Fibroblast of villous mesenchyme (primary cell): ENCODE measurements at regions not wholly inside any gene's neighbourhood (a gene's known extent, or its start where the extent isn't known, plus 50 kb on each side); places are given as distances from the start of the nearest gene placed in this dataset.

Experiments
- DNase-seq: peaks from one replicate; pipeline ENCODE4 v3.0.0-alpha.2; 2010; ENCODE audit warnings: low read depth
- H3K4me3 ChIP-seq: 2 replicates; pipeline ENCODE4 v1.5.1; 2011; ENCODE audit warnings: low read depth, mild to moderate bottlenecking, low read length
- TF ChIP-seq, protein P1 (sequence below): IDR thresholded peaks from 2 replicates; pipeline ENCODE4 v1.5.1; 2012; ENCODE audit warnings: low read depth, mild to moderate bottlenecking, low read length; ENCODE audit not compliant: insufficient read depth

DNA sequence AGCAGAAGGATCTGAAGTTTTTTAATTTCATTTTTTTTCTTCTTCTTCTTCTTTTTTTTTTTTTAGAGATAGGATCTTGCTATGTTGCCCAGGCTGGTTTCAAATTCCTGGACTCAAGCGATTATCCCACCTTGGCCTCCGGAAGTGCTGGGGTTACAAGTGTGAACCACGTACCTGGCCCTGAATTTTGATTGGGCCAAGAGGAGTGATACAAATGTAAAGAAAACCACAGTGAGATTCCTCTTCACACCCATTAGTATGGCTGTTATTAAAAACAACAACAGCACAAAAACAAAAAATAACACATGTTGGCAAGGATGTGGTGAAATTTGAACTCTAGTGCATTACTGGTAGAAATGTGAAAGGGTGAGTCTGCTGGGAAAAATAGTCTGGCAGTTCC, 79.1 kb downstream of the KLF4 start:
- no peak for DNase-seq
- TF ChIP-seq, protein P1, sequence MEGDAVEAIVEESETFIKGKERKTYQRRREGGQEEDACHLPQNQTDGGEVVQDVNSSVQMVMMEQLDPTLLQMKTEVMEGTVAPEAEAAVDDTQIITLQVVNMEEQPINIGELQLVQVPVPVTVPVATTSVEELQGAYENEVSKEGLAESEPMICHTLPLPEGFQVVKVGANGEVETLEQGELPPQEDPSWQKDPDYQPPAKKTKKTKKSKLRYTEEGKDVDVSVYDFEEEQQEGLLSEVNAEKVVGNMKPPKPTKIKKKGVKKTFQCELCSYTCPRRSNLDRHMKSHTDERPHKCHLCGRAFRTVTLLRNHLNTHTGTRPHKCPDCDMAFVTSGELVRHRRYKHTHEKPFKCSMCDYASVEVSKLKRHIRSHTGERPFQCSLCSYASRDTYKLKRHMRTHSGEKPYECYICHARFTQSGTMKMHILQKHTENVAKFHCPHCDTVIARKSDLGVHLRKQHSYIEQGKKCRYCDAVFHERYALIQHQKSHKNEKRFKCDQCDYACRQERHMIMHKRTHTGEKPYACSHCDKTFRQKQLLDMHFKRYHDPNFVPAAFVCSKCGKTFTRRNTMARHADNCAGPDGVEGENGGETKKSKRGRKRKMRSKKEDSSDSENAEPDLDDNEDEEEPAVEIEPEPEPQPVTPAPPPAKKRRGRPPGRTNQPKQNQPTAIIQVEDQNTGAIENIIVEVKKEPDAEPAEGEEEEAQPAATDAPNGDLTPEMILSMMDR = no peak
- no peak overlapping the region for H3K4me3 ChIP-seq

DNA sequence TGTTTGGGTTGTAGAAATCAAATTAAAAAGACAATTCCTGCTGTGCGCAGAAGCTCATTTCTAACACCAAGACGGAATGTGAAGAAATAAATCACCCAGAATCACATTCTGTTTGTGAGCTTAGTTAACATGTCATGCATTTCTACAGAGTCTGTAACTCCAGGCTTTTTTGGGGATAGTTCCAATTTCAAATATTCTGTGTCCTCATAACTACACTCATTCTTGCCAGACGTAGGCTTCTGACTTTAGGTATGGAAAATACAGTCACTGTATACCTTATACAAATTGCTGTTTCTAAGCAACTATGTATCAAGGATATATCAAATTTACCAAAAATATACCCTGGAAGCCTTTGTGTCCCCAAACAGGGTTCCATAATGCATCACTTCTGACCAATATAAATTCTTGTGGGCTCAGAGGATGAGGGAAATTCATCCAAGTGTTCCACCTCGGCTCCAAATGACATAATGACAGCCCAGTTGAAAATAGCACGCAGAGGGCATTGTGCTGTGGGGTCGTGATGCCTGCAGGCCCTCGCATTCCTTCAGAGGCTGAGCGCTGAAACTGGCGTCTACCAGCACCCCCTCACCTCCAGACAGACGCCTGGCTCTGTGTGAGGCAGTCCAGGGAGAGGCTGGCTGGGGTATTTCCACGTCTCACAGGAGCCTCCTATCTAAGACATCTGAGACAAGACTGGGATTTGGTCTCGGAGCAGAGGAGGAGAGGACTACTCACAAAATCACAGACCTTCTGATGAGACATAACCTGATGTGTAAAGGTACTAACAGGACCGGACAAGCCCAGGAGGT, 79.8 kb downstream of the KLF4 start:
- no peak for DNase-seq
- TF ChIP-seq, protein P1 = no peak
- no peak overlapping the region for H3K4me3 ChIP-seq

DNA sequence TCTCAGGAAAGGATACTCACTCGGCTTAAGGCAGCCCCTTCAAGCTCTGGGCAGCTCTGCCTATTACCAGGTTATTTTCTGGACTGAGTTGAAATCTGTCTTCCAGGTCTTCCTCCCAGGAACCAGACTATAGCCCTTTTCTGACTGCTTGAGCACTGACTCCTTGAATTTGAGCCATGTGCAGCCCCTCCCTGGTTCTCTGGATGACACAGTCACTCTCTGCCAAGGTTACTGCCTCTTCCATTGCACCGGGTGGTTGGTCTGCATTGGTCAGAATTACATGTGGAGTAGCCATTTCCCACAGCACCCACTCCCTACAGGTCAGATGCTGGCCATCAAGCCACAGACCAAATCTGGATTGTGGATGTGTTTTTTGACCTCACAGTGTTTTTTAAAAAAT, 81.9 kb downstream of the KLF4 start:
- H3K4me3 ChIP-seq = no peak overlapping the region
- DNase-seq = no peak
- TF ChIP-seq, protein P1 = no peak

DNA sequence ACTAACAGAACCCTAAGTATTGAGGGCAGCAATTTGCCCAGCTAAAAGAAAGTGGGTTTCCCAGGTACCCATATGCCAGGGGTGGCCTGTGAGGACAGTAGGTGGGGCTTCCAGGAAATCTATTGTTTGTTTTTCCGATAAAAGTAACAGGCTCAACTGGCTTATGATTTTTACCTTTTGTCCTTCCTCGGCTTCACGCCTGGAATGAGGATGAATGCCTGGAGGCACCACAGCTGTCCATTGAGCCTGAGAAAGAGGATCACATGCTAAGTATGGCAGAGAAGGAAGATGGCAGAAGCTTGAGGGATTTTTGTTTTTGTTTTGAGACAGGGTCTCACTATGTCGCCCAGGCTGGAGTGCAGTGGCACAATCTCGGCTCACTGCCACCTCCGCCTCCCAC, 84.1 kb downstream of the KLF4 start:
- H3K4me3 ChIP-seq = no peak overlapping the region
- TF ChIP-seq, protein P1 = no peak
- no peak for DNase-seq

DNA sequence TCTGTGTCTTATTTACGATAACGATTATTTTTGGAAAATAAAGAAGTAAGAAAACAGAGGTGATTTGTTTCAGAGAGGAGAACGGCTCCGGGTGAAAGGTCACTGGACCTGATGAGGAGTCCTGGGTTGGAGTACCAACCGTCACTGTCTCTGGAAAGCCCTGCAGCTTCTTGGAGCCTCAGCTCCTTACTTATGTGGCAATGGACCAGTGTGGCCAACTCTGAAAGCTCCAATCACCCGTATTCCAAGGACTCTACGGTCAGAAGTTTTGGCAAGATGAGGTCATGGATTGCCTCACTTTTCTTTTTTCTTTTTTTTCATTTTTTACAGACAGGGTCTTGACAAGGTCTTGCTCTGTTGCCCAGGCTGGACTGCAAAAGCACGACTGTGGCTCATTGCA, 84.8 kb downstream of the KLF4 start:
- TF ChIP-seq, protein P1 = no peak
- no peak for DNase-seq
- no peak overlapping the region for H3K4me3 ChIP-seq

DNA sequence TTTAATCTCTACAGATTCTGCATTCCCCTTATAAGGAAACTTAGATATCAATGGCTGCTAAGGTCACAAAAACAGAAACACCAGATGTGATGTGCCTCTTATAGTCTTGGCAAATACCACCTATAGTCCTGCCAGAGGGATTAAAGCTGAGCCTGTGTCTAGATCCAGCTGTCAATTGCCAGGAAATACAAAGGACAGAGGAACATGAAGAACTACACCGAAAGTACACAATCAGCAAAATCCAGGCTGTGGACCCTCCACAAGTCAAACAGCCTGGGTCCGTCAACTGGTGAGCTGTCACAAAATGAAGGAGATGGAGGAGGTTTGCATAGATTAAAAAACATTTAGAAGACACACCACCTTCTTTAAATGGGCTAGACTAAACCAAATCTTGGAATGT, 85.4 kb downstream of the KLF4 start:
- H3K4me3 ChIP-seq = no peak overlapping the region
- DNase-seq = no peak
- TF ChIP-seq, protein P1 = no peak
